ENCODE measurements at regions not wholly inside any gene's neighbourhood (a gene's known extent, or its start where the extent isn't known, plus 50 kb on each side); places are given as distances from the start of the nearest gene placed in this dataset.

- DNase-seq: no peak
- in situ Hi-C loops (cut with HindIII; ENCODE audit: low pct_ligation_motif_present, low pct_unique_long_range_greater_than_20kb, low sequenced_read_pairs): no loop called here
These were observed 172.5 kb downstream of the ABHD5 start for GRCh38 chr3:43862992-43863805.

GRCh38 chr3:43863966-43864933 lies 173.5 kb downstream of the ABHD5 start:
- in situ Hi-C loops (cut with HindIII; ENCODE audit: low pct_ligation_motif_present, low pct_unique_long_range_greater_than_20kb, low sequenced_read_pairs): no loop called here

GRCh38 chr3:43865351-43865750 lies 174.6 kb downstream of the ABHD5 start:
- DNase-seq: no peak
- in situ Hi-C loops (cut with HindIII; ENCODE audit: low pct_ligation_motif_present, low pct_unique_long_range_greater_than_20kb, low sequenced_read_pairs): no loop called here

More at GRCh38 chr3:43863966-43864933, 173.5 kb downstream of the ABHD5 start:
- DNase-seq: no peak

DNA sequence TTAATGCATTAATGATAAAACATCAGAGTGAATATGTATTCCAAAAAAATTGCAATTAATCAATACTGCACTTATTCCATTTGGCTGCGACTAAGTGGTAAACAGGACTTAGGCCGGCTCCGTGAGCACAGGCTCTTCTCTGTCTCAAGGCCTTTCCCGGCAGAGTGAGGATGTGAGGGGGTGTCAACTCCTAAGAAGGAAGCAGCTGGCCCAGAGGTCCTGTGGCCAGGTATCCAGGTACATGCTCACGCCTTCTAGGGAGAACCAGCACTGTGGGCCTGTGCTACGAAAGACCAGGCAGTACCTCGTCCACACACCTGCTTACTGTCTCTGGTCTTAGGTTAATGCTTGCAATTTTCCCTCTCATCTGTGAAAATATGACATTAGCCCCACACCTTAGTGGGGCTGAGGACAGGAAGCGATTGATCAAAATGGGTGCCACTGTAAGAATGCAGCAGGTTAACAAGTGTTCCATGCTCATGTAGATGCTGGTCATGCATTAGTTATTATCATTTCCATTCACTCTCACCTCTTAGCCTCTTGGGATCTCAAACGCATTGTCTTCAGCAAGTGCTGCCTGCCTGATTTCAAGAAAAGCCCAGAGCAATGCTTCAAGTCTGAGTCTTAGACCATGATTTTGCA lies 175.3 kb downstream of the ABHD5 start:
- no peak for DNase-seq
- in situ Hi-C loops (cut with HindIII; ENCODE audit: low pct_ligation_motif_present, low pct_unique_long_range_greater_than_20kb, low sequenced_read_pairs): no loop called here

GRCh38 chr3:43866529-43867353 lies 176.0 kb downstream of the ABHD5 start:
- in situ Hi-C loops (cut with HindIII; ENCODE audit: low pct_ligation_motif_present, low pct_unique_long_range_greater_than_20kb, low sequenced_read_pairs): no loop called here
- peak; percentile 85 for DNase-seq

DNA sequence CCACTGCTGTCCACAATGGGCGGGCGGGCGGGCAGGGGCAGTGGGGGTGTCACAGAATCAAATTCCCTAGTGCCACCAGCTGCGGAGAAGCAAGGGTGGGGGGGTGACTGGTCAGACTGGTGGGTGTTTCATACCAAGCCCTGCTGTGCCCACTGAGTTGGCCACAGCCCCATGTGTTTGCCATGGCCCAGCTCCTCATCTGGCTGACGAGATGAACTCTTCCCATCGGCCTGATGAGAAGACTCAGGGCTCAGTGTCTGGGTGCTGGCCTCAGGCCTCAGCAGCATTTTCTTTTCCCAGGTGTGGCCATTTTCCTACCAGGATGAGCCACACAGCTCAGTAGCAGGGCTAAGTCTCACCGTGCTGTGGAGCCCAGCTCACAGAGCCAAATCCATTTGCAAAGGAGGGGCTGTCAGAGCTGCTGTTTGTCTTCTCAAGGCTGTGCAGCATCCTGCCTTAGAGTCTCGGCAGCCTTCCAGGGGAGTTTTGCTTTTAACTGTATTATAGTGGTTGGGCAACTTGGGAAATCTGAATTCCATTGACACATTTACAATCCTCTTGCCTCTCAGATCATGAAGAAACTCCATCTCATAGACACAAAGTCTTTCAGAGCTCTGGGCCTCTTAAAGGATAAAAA lies 176.8 kb downstream of the ABHD5 start:
- in situ Hi-C loops (cut with HindIII; ENCODE audit: low pct_ligation_motif_present, low pct_unique_long_range_greater_than_20kb, low sequenced_read_pairs): no loop called here
- no peak for DNase-seq

- in situ Hi-C loops (cut with HindIII; ENCODE audit: low pct_ligation_motif_present, low pct_unique_long_range_greater_than_20kb, low sequenced_read_pairs): no loop called here
- no peak for DNase-seq
These were observed 178.8 kb downstream of the ABHD5 start for GRCh38 chr3:43869491-43869890.

DNA sequence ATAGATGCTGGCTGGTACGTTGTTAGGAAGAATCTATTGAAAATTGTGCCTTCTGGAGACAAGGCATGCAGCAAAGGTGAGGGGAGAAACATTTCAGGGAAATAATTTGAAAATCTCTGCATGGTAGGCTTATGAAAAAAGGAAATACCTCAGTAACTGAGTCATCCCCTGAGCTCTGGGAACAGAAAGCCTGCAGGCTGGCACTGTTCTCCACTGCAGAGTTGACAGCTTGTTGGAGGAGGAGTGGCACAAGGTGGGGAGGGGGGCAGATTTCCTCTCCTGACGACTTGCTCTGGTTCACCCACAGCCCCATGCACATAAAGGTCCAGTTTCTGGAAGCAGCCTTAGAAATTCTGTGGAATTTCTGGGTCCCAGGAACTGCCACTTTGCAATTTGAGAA lies 179.4 kb downstream of the ABHD5 start:
- peak; percentile 77 for DNase-seq
- in situ Hi-C loops (cut with HindIII; ENCODE audit: low pct_ligation_motif_present, low pct_unique_long_range_greater_than_20kb, low sequenced_read_pairs): no loop called here

GRCh38 chr3:43870844-43871626 lies 180.3 kb downstream of the ABHD5 start:
- in situ Hi-C loops (cut with HindIII; ENCODE audit: low pct_ligation_motif_present, low pct_unique_long_range_greater_than_20kb, low sequenced_read_pairs): no loop called here
- no peak for DNase-seq

DNA sequence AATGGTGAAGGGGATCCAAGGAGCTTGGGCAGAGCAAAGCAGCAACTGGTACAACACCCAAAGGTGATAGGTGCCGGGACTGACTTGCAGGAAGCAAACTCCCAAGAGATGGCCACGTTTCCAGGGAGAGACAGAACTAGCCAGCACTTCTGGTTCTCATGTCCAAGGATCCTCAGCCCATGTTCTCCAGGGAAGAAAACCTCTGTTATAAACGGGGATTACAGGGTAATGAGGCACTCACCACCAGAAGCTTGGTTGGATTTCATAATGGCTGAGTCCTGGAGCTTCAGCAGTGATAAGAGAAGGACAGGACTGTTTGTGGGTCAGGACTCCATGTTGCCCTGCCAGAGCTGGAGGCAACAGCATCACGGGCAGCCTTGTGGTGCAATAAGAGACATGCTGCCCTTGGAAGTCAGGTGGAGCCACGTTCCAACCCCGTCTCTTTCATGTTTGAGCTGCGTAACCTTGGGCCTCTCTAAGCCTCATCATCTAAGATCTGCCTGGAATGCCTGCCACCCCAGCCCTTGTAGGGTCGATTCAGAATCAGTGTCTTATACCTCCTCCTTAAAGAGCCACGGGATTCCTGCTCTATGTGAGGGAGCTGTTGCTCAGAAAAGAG lies 181.0 kb downstream of the ABHD5 start:
- DNase-seq: no peak
- in situ Hi-C loops (cut with HindIII; ENCODE audit: low pct_ligation_motif_present, low pct_unique_long_range_greater_than_20kb, low sequenced_read_pairs): no loop called here

- in situ Hi-C loops (cut with HindIII; ENCODE audit: low pct_ligation_motif_present, low pct_unique_long_range_greater_than_20kb, low sequenced_read_pairs): no loop called here
- peak; percentile 47 for DNase-seq
These were observed 181.6 kb downstream of the ABHD5 start for GRCh38 chr3:43872301-43872700.

DNA sequence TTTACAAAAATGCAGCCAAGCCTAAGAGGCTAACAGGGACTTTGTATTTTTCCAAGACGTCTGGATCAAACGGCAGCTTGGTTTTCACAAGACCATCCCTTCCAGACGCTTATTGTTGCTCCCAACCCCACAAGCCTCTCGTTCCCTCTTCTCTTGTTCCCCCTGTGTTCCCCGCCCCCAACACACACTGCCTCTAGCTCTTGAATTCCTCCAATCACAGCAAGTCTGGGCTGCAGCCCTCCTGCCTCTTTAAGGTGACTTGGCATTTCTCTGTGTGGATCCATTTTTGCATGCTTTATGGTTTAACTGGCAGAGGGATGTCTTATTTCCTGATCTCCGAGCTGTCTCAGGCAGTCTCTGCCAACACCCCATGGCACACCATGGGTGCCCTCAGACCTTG lies 182.2 kb downstream of the ABHD5 start:
- no peak for DNase-seq
- in situ Hi-C loops (cut with HindIII; ENCODE audit: low pct_ligation_motif_present, low pct_unique_long_range_greater_than_20kb, low sequenced_read_pairs): no loop called here

DNA sequence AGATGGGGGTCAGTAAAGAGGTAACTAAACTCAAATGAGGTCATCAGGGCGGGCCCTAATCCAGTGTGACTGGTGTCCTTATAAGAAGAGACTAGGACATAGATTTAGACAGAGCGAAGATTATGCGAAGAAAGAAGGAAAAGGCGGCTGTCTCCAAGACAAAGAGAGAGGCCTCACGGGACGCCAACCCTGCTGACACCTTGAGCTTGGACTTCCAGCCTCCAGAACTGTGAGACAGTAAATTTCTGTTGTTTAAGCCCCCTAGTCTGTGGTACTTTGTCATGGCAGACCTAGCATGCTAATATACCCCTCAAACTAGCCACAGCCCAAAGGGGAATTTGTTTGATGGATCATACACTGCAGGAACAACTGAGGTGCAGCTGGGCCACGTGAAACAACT lies 183.0 kb downstream of the ABHD5 start:
- DNase-seq: no peak
- in situ Hi-C loops (cut with HindIII; ENCODE audit: low pct_ligation_motif_present, low pct_unique_long_range_greater_than_20kb, low sequenced_read_pairs): no loop called here

GRCh38 chr3:43874290-43874689 lies 183.6 kb downstream of the ABHD5 start:
- DNase-seq: no peak
- in situ Hi-C loops (cut with HindIII; ENCODE audit: low pct_ligation_motif_present, low pct_unique_long_range_greater_than_20kb, low sequenced_read_pairs): no loop called here

DNA sequence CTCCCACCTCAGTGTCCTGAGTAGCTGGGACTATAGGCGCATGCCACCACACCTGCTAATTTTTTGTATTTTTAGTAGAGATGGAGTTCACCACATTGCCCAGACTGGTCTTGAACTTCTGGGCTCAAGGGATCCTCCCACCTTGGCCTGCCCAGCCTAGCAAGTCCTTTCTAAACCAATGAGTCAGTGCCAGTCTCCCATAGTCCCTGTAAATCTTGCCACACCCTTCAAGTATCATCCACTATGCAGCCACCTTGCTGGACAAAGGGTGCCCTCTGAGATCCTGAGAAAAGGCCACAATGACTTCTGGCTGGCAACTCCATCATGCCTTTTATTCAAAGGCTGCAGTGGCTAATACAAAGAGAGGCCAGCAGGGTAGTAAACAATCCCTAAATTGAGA lies 184.0 kb downstream of the ABHD5 start:
- in situ Hi-C loops (cut with HindIII; ENCODE audit: low pct_ligation_motif_present, low pct_unique_long_range_greater_than_20kb, low sequenced_read_pairs): no loop called here
- no peak for DNase-seq

DNA sequence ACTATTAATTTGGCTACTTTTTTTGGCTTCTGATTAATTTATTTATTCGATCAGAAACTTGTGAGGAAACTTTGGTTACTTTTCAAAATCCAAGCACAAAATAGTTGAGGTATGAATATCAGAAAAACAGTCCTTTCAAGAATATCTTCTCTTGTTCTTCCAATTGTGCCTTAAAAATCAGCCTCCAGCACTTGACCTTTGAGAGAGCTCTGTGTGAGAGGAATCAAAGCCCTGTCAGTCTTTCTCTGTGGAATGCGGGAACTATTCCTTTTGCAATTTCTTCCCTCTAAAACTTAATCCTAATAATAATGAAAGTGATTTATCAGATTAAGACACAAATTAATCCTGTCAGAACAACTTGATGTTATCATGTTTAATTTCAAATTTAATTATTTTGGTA lies 185.9 kb downstream of the ABHD5 start:
- in situ Hi-C loops (cut with HindIII; ENCODE audit: low pct_ligation_motif_present, low pct_unique_long_range_greater_than_20kb, low sequenced_read_pairs): no loop called here
- DNase-seq: no peak

DNA sequence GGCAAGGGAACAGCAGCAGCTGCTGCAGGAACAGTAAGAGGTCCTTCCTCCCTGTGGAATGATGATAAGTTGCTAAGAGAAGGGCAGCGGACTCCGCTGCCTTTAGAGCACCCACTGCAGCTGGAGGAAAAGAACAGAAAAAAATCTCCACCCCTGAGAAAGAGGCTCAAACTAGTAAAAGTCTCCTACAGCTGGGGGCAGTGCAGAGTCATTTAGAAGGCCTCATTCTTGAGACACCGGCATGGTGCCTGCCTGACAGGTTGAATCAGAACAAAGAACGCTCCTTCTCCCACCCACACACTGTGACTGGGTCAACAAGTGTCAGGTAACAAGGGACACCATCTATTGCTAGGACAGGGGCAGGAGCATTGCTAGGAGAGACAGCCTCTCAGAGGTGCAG lies 188.4 kb downstream of the ABHD5 start:
- DNase-seq: peak; percentile 24
- in situ Hi-C loops (cut with HindIII; ENCODE audit: low pct_ligation_motif_present, low pct_unique_long_range_greater_than_20kb, low sequenced_read_pairs): no loop called here

Data from ACHN (cell line).